Activated CD4-positive, alpha-beta memory T cell treated with anti-CD3 and anti-CD28 coated beads for 36 hours (primary cell): ENCODE measurements at regions not wholly inside any gene's neighbourhood (a gene's known extent, or its start where the extent isn't known, plus 50 kb on each side); places are given as distances from the start of the nearest gene placed in this dataset.

Experiments used
- CTCF ChIA-PET: fragments of 350-600 bp; sonication (Branson Sonifier 250); formaldehyde crosslinking; loops from one replicate; lab custom pipeline; 2021; ENCODE audit warnings: antibody characterized with exemption, inconsistent platforms; lab: Charles Lee
- POLR2A ChIA-PET: fragments of 350-600 bp; sonication (Branson Sonifier 250); formaldehyde crosslinking; loops from one replicate; lab custom pipeline; 2021; ENCODE audit warnings: antibody characterized with exemption; lab: Charles Lee
- DNase-seq: peaks from one replicate; pipeline ENCODE4 v3.0.0-alpha.2; 2020
- H3K27ac Mint-ChIP-seq: one replicate; pipeline ENCODE4 v1.8.0; 2021; ENCODE audit warnings: mixed read lengths
- H3K27me3 Mint-ChIP-seq: one replicate; pipeline ENCODE4 v1.8.0; 2021; ENCODE audit warnings: mixed read lengths
- H3K36me3 Mint-ChIP-seq: one replicate; pipeline ENCODE4 v1.8.0; 2021; ENCODE audit warnings: mixed read lengths
- H3K4me1 Mint-ChIP-seq: one replicate; pipeline ENCODE4 v1.8.0; 2021; ENCODE audit warnings: low read depth, mixed read lengths
- H3K4me3 Mint-ChIP-seq: one replicate; pipeline ENCODE4 v1.8.0; 2021; ENCODE audit warnings: mild to moderate bottlenecking, mixed read lengths
- H3K9me3 Mint-ChIP-seq: one replicate; pipeline ENCODE4 v1.8.0; 2021; ENCODE audit warnings: mixed read lengths
- intact Hi-C: fragments of 100-400 bp; cut with micrococcal nuclease; formaldehyde crosslinking; loops from one replicate; pipeline ENCODE4 v1.15.1; 2023

- POLR2A ChIA-PET: no interaction called here
- Mint-ChIP-seq H3K9me3 (peaks cover 15% of the 10 kb centered on the region), H3K36me3 (no peaks in the 10 kb centered on the region), H3K4me3 (no peak overlapping the region), H3K27ac (no peak overlapping the region), H3K4me1 (no peaks in the 10 kb centered on the region), H3K27me3 (no peaks in the 10 kb centered on the region)
- CTCF ChIA-PET: no interaction called here
- intact Hi-C loops: no loop called here
- DNase-seq: no peak
Observed at GRCh38 chr5:20683241-20683940, 695.4 kb upstream of the CDH18 start.

GRCh38 chr5:20680718-20681302 lies 692.8 kb upstream of the CDH18 start:
- no peaks in the 10 kb centered on the region for H3K36me3 Mint-ChIP-seq
- no peak overlapping the region for H3K4me3 Mint-ChIP-seq
- no peaks in the 10 kb centered on the region for H3K27me3 Mint-ChIP-seq
- peaks cover 11% of the 10 kb centered on the region for H3K9me3 Mint-ChIP-seq
- H3K27ac Mint-ChIP-seq: no peak overlapping the region
- ChIA-PET CTCF (interaction anchor here (0.6 kb wide), 1 partner anchor 10 kb away, joined by 3 read pairs; no protein-coding TSS in a partner anchor), POLR2A (no interaction called here)
- intact Hi-C loops: no loop called here
- H3K4me1 Mint-ChIP-seq: no peaks in the 10 kb centered on the region
- no peak for DNase-seq

GRCh38 chr5:20678814-20679298 lies 690.9 kb upstream of the CDH18 start:
- H3K9me3 Mint-ChIP-seq: peaks cover 14% of the 10 kb centered on the region
- ChIA-PET POLR2A (no interaction called here), CTCF (no interaction called here)
- no peaks in the 10 kb centered on the region for H3K36me3 Mint-ChIP-seq
- no peak for DNase-seq
- no peaks in the 10 kb centered on the region for H3K4me1 Mint-ChIP-seq
- intact Hi-C loops: no loop called here
- H3K27me3 Mint-ChIP-seq: no peaks in the 10 kb centered on the region
- no peak overlapping the region for H3K27ac Mint-ChIP-seq
- no peak overlapping the region for H3K4me3 Mint-ChIP-seq

GRCh38 chr5:20678386-20678785 lies 690.4 kb upstream of the CDH18 start:
- CTCF ChIA-PET: no interaction called here
- Mint-ChIP-seq H3K4me3 (no peak overlapping the region), H3K27me3 (no peaks in the 10 kb centered on the region), H3K27ac (no peak overlapping the region), H3K9me3 (peaks cover 14% of the 10 kb centered on the region), H3K4me1 (no peaks in the 10 kb centered on the region), H3K36me3 (no peaks in the 10 kb centered on the region)
- no peak for DNase-seq
- POLR2A ChIA-PET: no interaction called here
- intact Hi-C loops: no loop called here

- CTCF ChIA-PET: no interaction called here
- H3K4me1 Mint-ChIP-seq: no peaks in the 10 kb centered on the region
- no peaks in the 10 kb centered on the region for H3K27me3 Mint-ChIP-seq
- POLR2A ChIA-PET: no interaction called here
- no peak overlapping the region for H3K27ac Mint-ChIP-seq
- intact Hi-C loops: no loop called here
- no peak for DNase-seq
- H3K4me3 Mint-ChIP-seq: no peak overlapping the region
- no peaks in the 10 kb centered on the region for H3K36me3 Mint-ChIP-seq
- peaks cover 9% of the 10 kb centered on the region for H3K9me3 Mint-ChIP-seq
Observed at GRCh38 chr5:20660588-20660987, 672.6 kb upstream of the CDH18 start.

GRCh38 chr5:20656262-20656661 lies 668.3 kb upstream of the CDH18 start:
- H3K9me3 Mint-ChIP-seq: peaks cover 16% of the 10 kb centered on the region
- DNase-seq: no peak
- no peaks in the 10 kb centered on the region for H3K36me3 Mint-ChIP-seq
- ChIA-PET CTCF (no interaction called here), POLR2A (no interaction called here)
- no peak overlapping the region for H3K27ac Mint-ChIP-seq
- H3K4me3 Mint-ChIP-seq: no peak overlapping the region
- H3K27me3 Mint-ChIP-seq: no peaks in the 10 kb centered on the region
- intact Hi-C loops: no loop called here
- no peaks in the 10 kb centered on the region for H3K4me1 Mint-ChIP-seq

- Mint-ChIP-seq H3K9me3 (peaks cover 14% of the 10 kb centered on the region), H3K36me3 (no peaks in the 10 kb centered on the region), H3K4me1 (no peaks in the 10 kb centered on the region), H3K27me3 (no peaks in the 10 kb centered on the region), H3K4me3 (no peak overlapping the region), H3K27ac (no peak overlapping the region)
- ChIA-PET POLR2A (no interaction called here), CTCF (no interaction called here)
- intact Hi-C loops: no loop called here
- DNase-seq: no peak
Observed at GRCh38 chr5:20655211-20655610, 667.2 kb upstream of the CDH18 start.

GRCh38 chr5:20654746-20655145 lies 666.7 kb upstream of the CDH18 start:
- Mint-ChIP-seq H3K4me3 (no peak overlapping the region), H3K9me3 (peaks cover 19% of the 10 kb centered on the region), H3K4me1 (no peaks in the 10 kb centered on the region), H3K36me3 (no peaks in the 10 kb centered on the region), H3K27me3 (no peaks in the 10 kb centered on the region), H3K27ac (no peak overlapping the region)
- no peak for DNase-seq
- ChIA-PET CTCF (no interaction called here), POLR2A (no interaction called here)
- intact Hi-C loops: no loop called here

GRCh38 chr5:20654033-20654432 lies 666.0 kb upstream of the CDH18 start:
- Mint-ChIP-seq H3K36me3 (no peaks in the 10 kb centered on the region), H3K27me3 (no peaks in the 10 kb centered on the region), H3K9me3 (peaks cover 26% of the 10 kb centered on the region), H3K27ac (no peak overlapping the region), H3K4me1 (no peaks in the 10 kb centered on the region), H3K4me3 (no peak overlapping the region)
- intact Hi-C loops: no loop called here
- ChIA-PET CTCF (no interaction called here), POLR2A (no interaction called here)
- no peak for DNase-seq

GRCh38 chr5:20649966-20650365 lies 662.0 kb upstream of the CDH18 start:
- Mint-ChIP-seq H3K9me3 (peaks cover 27% of the 10 kb centered on the region), H3K27ac (no peak overlapping the region)

GRCh38 chr5:20648981-20649380 lies 661.0 kb upstream of the CDH18 start:
- intact Hi-C loops: no loop called here
- ChIA-PET POLR2A (no interaction called here), CTCF (no interaction called here)

More at GRCh38 chr5:20649966-20650365, 662.0 kb upstream of the CDH18 start:
- Mint-ChIP-seq H3K27me3 (no peaks in the 10 kb centered on the region), H3K36me3 (no peaks in the 10 kb centered on the region), H3K4me3 (no peak overlapping the region), H3K4me1 (no peaks in the 10 kb centered on the region)
- intact Hi-C loops: no loop called here
- ChIA-PET CTCF (no interaction called here), POLR2A (no interaction called here)
- DNase-seq: no peak

GRCh38 chr5:20636686-20637085 lies 648.7 kb upstream of the CDH18 start:
- Mint-ChIP-seq H3K27ac (no peak overlapping the region), H3K9me3 (peaks cover 4% of the 10 kb centered on the region), H3K4me1 (no peaks in the 10 kb centered on the region), H3K27me3 (no peaks in the 10 kb centered on the region), H3K4me3 (no peak overlapping the region), H3K36me3 (no peaks in the 10 kb centered on the region)
- ChIA-PET POLR2A (no interaction called here), CTCF (no interaction called here)
- no peak for DNase-seq
- intact Hi-C loops: no loop called here

More at GRCh38 chr5:20648981-20649380, 661.0 kb upstream of the CDH18 start:
- Mint-ChIP-seq H3K4me1 (no peaks in the 10 kb centered on the region), H3K27me3 (no peaks in the 10 kb centered on the region), H3K36me3 (no peaks in the 10 kb centered on the region), H3K9me3 (peaks cover 27% of the 10 kb centered on the region), H3K4me3 (no peak overlapping the region), H3K27ac (no peak overlapping the region)
- no peak for DNase-seq

- POLR2A ChIA-PET: no interaction called here
- DNase-seq: no peak
- Mint-ChIP-seq H3K36me3 (no peaks in the 10 kb centered on the region), H3K27ac (no peak overlapping the region), H3K9me3 (peaks cover 7% of the 10 kb centered on the region), H3K4me1 (no peaks in the 10 kb centered on the region), H3K4me3 (no peak overlapping the region), H3K27me3 (no peaks in the 10 kb centered on the region)
- CTCF ChIA-PET: no interaction called here
- intact Hi-C loops: no loop called here
Observed at GRCh38 chr5:20619591-20619990, 631.6 kb upstream of the CDH18 start.
